Lung (tissue), 11 donors: ENCODE measurements at regions not wholly inside any gene's neighbourhood (a gene's known extent, or its start where the extent isn't known, plus 50 kb on each side); places are given as distances from the start of the nearest gene placed in this dataset.

ENCODE experiments used
- ATAC-seq: fragments of 200-7000 bp; cut with Tn5 transposase; one replicate; pipeline ENCODE4 v1.9.1; 2020; ENCODE audit warnings: moderate number of reproducible peaks; ENCODE audit not compliant: insufficient read depth, low FRiP score
- DNase-seq, 3 donors: peaks; one replicate each; pipeline ENCODE4 v3.0.0-alpha.2; 2013 to 2017
- H3K27ac ChIP-seq, 2 donors: one replicate each; pipeline ENCODE4 v1.5.1; 2013; ENCODE audit warnings: mild to moderate bottlenecking in 2 of 2, moderate library complexity in 2 of 2, control low read depth in 1 of 2, inconsistent platforms in 1 of 2, low read depth in 1 of 2, low read length in 1 of 2
- H3K27me3 ChIP-seq, 3 donors: one replicate each; pipeline ENCODE4 v1.5.1; 2013; ENCODE audit warnings: low read length in 2 of 3; ENCODE audit not compliant: control insufficient read depth in 3 of 3, insufficient read depth in 3 of 3
- H3K36me3 ChIP-seq, 4 donors: one replicate each; pipeline ENCODE4 v1.5.1; 2013; ENCODE audit warnings: low read length in 4 of 4, mild to moderate bottlenecking in 1 of 4, moderate library complexity in 1 of 4; ENCODE audit not compliant: control insufficient read depth in 4 of 4, insufficient read depth in 4 of 4
- H3K4me1 ChIP-seq, 5 donors: one replicate each; pipeline ENCODE4 v1.5.1; 2013; ENCODE audit warnings: low read length in 5 of 5, mild to moderate bottlenecking in 2 of 5, moderate library complexity in 1 of 5; ENCODE audit not compliant: control insufficient read depth in 5 of 5, insufficient read depth in 5 of 5
- H3K4me3 ChIP-seq: one replicate; pipeline ENCODE4 v1.5.1; 2013; ENCODE audit warnings: mild to moderate bottlenecking, control low read depth, moderate library complexity
- H3K9ac ChIP-seq, 2 donors: one replicate each; pipeline ENCODE4 v1.5.1; 2013; ENCODE audit warnings: low read length in 2 of 2, control low read depth in 1 of 2; ENCODE audit not compliant: insufficient read depth in 1 of 2
- H3K9me3 ChIP-seq, 4 donors: one replicate each; pipeline ENCODE4 v1.5.1; 2013; ENCODE audit warnings: low read length in 3 of 4, mild to moderate bottlenecking in 1 of 4, moderate library complexity in 1 of 4; ENCODE audit not compliant: control insufficient read depth in 4 of 4, insufficient read depth in 3 of 4
- CTCF ChIP-seq: IDR thresholded peaks from 2 replicates; pipeline ENCODE4 v1.5.1; 2012; ENCODE audit warnings: mild to moderate bottlenecking; ENCODE audit errors: control extremely low read depth, extremely low read depth
- WGBS, 2 donors: extraction: QIAGEN DNeasy Blood & Tissue Kit; methylation state at CpG; one replicate each; pipeline ENCODE4 v1.1.7; 2013; 5-methylcytosine and 5-hydroxymethylcytosine counted together
- donor health status: control.
- donor health status: control.
- donor health status: Bipolar disorder and iron deficiency.
- donor health status: healthy.
- donor health status: DM: yes; HTN: yes; CAD: no.

GRCh38 chr16:82313754-82314153 lies 143.7 kb upstream of the MPHOSPH6 start:
- WGBS, 2 donors, result 87 to 92% methylated on average over 1 of the region's 1 CpG
- Histone ChIP-seq H3K4me1 (peaks cover 0 to 5% (median 0%) of the 10 kb centered on the region in 5 donors), H3K27ac (no peak overlapping the region), H3K9me3 (no peaks in the 10 kb centered on the region), H3K36me3 (no peaks in the 10 kb centered on the region), H3K27me3 (no peaks in the 10 kb centered on the region), H3K9ac (no peak overlapping the region), H3K4me3 (no peak overlapping the region)
- DNase-seq (no peak), ATAC-seq (no peak)
- TF ChIP-seq CTCF, result no peak

GRCh38 chr16:82311528-82311927 lies 141.5 kb upstream of the MPHOSPH6 start:
- Histone ChIP-seq H3K27me3 (no peaks in the 10 kb centered on the region), H3K36me3 (no peaks in the 10 kb centered on the region), H3K9me3 (peaks cover 0 to 3% (median 0%) of the 10 kb centered on the region in 4 donors), H3K4me1 (peaks cover 0 to 2% (median 0%) of the 10 kb centered on the region in 5 donors), H3K27ac (no peak overlapping the region), H3K4me3 (no peak overlapping the region), H3K9ac (no peak overlapping the region)
- DNase-seq (no peak), ATAC-seq (no peak)
- WGBS, 2 donors, result 93 to 94% methylated on average over 5 of the region's 5 CpGs
- no peak for TF ChIP-seq CTCF

GRCh38 chr16:82302042-82302727 lies 132.2 kb upstream of the MPHOSPH6 start:
- no peak overlapping the region for H3K4me3 ChIP-seq
- WGBS, 2 donors, result 71 to 82% methylated on average over 17 of the region's 17 CpGs
- H3K27ac ChIP-seq, result peak overlapping the region in 1 of 2 donors; percentile 43
- H3K36me3 ChIP-seq, result no peaks in the 10 kb centered on the region
- no peaks in the 10 kb centered on the region for H3K27me3 ChIP-seq
- peaks cover 0 to 1% (median 0%) of the 10 kb centered on the region in 4 donors for H3K9me3 ChIP-seq
- peaks cover 0 to 2% (median 0%) of the 10 kb centered on the region in 5 donors for H3K4me1 ChIP-seq
- no peak overlapping the region for H3K9ac ChIP-seq
- DNase-seq (no peak), ATAC-seq (no peak)
- TF ChIP-seq CTCF, result no peak
